22Rv1 (cell line): ENCODE measurements at regions not wholly inside any gene's neighbourhood (a gene's known extent, or its start where the extent isn't known, plus 50 kb on each side); places are given as distances from the start of the nearest gene placed in this dataset.

Experiments
- ZFX ChIP-seq: fragments of 450-650 bp; IDR thresholded peaks from 2 replicates; pipeline ENCODE4 v1.6.1; 2017; ENCODE audit warnings: antibody characterized with exemption, borderline replicate concordance
- TF ChIP-seq, protein P1 (sequence below): fragments of 450-650 bp; IDR thresholded peaks from 2 replicates; pipeline ENCODE4 v1.5.1; 2017; ENCODE audit warnings: mild to moderate bottlenecking

DNA sequence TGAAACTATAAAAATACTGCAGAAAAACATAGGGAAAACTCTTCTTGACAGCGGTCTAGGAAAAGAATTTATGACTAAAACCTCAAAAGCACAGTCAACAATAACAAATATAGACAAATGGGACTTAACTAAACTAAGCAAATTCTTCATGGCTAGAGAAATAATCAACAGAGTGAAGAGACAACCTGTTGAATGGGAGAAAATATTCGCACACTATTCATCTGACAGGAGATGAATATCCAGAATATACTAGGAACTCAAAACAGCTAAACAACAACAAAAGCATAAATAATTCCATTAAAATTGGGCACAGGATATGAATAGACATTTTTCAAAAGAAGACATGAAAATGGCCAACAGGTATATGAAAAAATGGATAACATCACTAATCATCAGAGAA lies 303.6 kb upstream of the PRR20A start:
- TF ChIP-seq, protein P1, sequence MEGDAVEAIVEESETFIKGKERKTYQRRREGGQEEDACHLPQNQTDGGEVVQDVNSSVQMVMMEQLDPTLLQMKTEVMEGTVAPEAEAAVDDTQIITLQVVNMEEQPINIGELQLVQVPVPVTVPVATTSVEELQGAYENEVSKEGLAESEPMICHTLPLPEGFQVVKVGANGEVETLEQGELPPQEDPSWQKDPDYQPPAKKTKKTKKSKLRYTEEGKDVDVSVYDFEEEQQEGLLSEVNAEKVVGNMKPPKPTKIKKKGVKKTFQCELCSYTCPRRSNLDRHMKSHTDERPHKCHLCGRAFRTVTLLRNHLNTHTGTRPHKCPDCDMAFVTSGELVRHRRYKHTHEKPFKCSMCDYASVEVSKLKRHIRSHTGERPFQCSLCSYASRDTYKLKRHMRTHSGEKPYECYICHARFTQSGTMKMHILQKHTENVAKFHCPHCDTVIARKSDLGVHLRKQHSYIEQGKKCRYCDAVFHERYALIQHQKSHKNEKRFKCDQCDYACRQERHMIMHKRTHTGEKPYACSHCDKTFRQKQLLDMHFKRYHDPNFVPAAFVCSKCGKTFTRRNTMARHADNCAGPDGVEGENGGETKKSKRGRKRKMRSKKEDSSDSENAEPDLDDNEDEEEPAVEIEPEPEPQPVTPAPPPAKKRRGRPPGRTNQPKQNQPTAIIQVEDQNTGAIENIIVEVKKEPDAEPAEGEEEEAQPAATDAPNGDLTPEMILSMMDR = no peak
- TF ChIP-seq ZFX = no peak
